GM12892 (cell line): ENCODE measurements at regions not wholly inside any gene's neighbourhood (a gene's known extent, or its start where the extent isn't known, plus 50 kb on each side); places are given as distances from the start of the nearest gene placed in this dataset.

ENCODE experiments used
- POLR2A ChIP-seq: IDR thresholded peaks from 2 replicates; pipeline ENCODE4 v1.6.1; 2011; ENCODE audit warnings: low read depth, low read length, control low read depth
- POLR2AphosphoS5 ChIP-seq: IDR thresholded peaks from 2 replicates; pipeline ENCODE4 v1.6.1; 2011; ENCODE audit warnings: low read depth, low read length, control low read depth

- TF ChIP-seq POLR2AphosphoS5 = no peak
- no peak for TF ChIP-seq POLR2A
Observed at GRCh38 chr18:73563345-73563744, 584.3 kb downstream of the FBXO15 start.
